ENCODE measurements at regions not wholly inside any gene's neighbourhood (a gene's known extent, or its start where the extent isn't known, plus 50 kb on each side); places are given as distances from the start of the nearest gene placed in this dataset.

GRCh38 chr10:2974503-2975207 is 92.7 kb upstream of the PFKP start:
- Mint-ChIP-seq H3K4me1 (peaks cover 14% of the 10 kb centered on the region; the same call in 2 of the 3 replicates), H3K4me3 (no peak overlapping the region), H3K27me3 (ENCODE audit: insufficient read depth, low read depth, poor library complexity) (peaks cover 3% of the 10 kb centered on the region), H3K36me3 (ENCODE audit: low read depth) (no peaks in the 10 kb centered on the region), H3K27ac (no peak overlapping the region), H3K9me3 (no peaks in the 10 kb centered on the region)
- Histone ChIP-seq H3K27me3 (ENCODE audit: insufficient read depth) (no peaks in the 10 kb centered on the region), H3K4me1 (ENCODE audit: insufficient read depth) (no peaks in the 10 kb centered on the region), H2AFZ (peak overlapping the region; percentile 80; the same call in 1 of the 2 replicates), H3K4me2 (no peak overlapping the region), H3F3A (replicated peaks; ENCODE audit: low read depth) (no peaks in the 10 kb centered on the region), H3K79me2 (replicated peaks; ENCODE audit: insufficient read depth) (no peaks in the 10 kb centered on the region), H3K9me2 (ENCODE audit: insufficient read depth) (no peaks in the 10 kb centered on the region), H3K36me3 (ENCODE audit: insufficient read depth) (no peaks in the 10 kb centered on the region), H3K27ac (ENCODE audit: low read depth) (no peak overlapping the region), H3K4me3 (no peak overlapping the region), H4K20me1 (replicated peaks; ENCODE audit: insufficient read depth) (no peaks in the 10 kb centered on the region)
- ATAC-seq (no peak), DNase-seq (ENCODE audit: low spot score) (no peak)
- TF ChIP-seq ZNF331 (CRISPR knock-in tag; IDR thresholded peaks at IDR 0.05; ENCODE audit: low read depth) (no peak), EZH2 (IDR thresholded peaks at IDR 0.05; ENCODE audit: low read depth, unreplicated experiment) (no peak), STAT1 (IDR thresholded peaks at IDR 0.05; ENCODE audit: unreplicated experiment) (no peak), NANOG (IDR thresholded peaks at IDR 0.05; ENCODE audit: borderline replicate concordance) (no peak), JUNB (IDR thresholded peaks at IDR 0.05; ENCODE audit: unreplicated experiment) (no peak), POLR2AphosphoS5 (IDR thresholded peaks at IDR 0.05; ENCODE audit: low read depth) (no peak)
- TF ChIP-seq, protein P1, sequence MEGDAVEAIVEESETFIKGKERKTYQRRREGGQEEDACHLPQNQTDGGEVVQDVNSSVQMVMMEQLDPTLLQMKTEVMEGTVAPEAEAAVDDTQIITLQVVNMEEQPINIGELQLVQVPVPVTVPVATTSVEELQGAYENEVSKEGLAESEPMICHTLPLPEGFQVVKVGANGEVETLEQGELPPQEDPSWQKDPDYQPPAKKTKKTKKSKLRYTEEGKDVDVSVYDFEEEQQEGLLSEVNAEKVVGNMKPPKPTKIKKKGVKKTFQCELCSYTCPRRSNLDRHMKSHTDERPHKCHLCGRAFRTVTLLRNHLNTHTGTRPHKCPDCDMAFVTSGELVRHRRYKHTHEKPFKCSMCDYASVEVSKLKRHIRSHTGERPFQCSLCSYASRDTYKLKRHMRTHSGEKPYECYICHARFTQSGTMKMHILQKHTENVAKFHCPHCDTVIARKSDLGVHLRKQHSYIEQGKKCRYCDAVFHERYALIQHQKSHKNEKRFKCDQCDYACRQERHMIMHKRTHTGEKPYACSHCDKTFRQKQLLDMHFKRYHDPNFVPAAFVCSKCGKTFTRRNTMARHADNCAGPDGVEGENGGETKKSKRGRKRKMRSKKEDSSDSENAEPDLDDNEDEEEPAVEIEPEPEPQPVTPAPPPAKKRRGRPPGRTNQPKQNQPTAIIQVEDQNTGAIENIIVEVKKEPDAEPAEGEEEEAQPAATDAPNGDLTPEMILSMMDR (conservative IDR thresholded peaks at IDR 0.05; ENCODE audit: low read depth in 2 of 2) = no peak

GRCh38 chr10:2974083-2974482 is 93.3 kb upstream of the PFKP start:
- H3K27me3 ChIP-seq (ENCODE audit: insufficient read depth) = no peaks in the 10 kb centered on the region
- no peaks in the 10 kb centered on the region for H4K20me1 ChIP-seq (replicated peaks; ENCODE audit: insufficient read depth)
- no peaks in the 10 kb centered on the region for H3K9me2 ChIP-seq (ENCODE audit: insufficient read depth)
- Mint-ChIP-seq H3K27ac (no peak overlapping the region), H3K27me3 (ENCODE audit: insufficient read depth, low read depth, poor library complexity) (peaks cover 3% of the 10 kb centered on the region), H3K36me3 (ENCODE audit: low read depth) (no peaks in the 10 kb centered on the region), H3K9me3 (no peaks in the 10 kb centered on the region), H3K4me1 (peaks cover 14% of the 10 kb centered on the region; the same call in 2 of the 3 replicates), H3K4me3 (no peak overlapping the region)
- no peak overlapping the region for H2AFZ ChIP-seq
- no peak overlapping the region for H3K4me3 ChIP-seq
- no peaks in the 10 kb centered on the region for H3F3A ChIP-seq (replicated peaks; ENCODE audit: low read depth)
- no peaks in the 10 kb centered on the region for H3K36me3 ChIP-seq (ENCODE audit: insufficient read depth)
- no peak overlapping the region for H3K27ac ChIP-seq (ENCODE audit: low read depth)
- no peak for ATAC-seq
- no peak for DNase-seq (ENCODE audit: low spot score)
- H3K4me2 ChIP-seq = no peak overlapping the region
- H3K4me1 ChIP-seq (ENCODE audit: insufficient read depth) = no peaks in the 10 kb centered on the region
- H3K79me2 ChIP-seq (replicated peaks; ENCODE audit: insufficient read depth) = no peaks in the 10 kb centered on the region
- TF ChIP-seq NANOG (IDR thresholded peaks at IDR 0.05; ENCODE audit: borderline replicate concordance) (no peak), STAT1 (IDR thresholded peaks at IDR 0.05; ENCODE audit: unreplicated experiment) (no peak), ZNF331 (CRISPR knock-in tag; IDR thresholded peaks at IDR 0.05; ENCODE audit: low read depth) (no peak), POLR2AphosphoS5 (IDR thresholded peaks at IDR 0.05; ENCODE audit: low read depth) (no peak), EZH2 (IDR thresholded peaks at IDR 0.05; ENCODE audit: low read depth, unreplicated experiment) (no peak)
- TF ChIP-seq, protein P2, sequence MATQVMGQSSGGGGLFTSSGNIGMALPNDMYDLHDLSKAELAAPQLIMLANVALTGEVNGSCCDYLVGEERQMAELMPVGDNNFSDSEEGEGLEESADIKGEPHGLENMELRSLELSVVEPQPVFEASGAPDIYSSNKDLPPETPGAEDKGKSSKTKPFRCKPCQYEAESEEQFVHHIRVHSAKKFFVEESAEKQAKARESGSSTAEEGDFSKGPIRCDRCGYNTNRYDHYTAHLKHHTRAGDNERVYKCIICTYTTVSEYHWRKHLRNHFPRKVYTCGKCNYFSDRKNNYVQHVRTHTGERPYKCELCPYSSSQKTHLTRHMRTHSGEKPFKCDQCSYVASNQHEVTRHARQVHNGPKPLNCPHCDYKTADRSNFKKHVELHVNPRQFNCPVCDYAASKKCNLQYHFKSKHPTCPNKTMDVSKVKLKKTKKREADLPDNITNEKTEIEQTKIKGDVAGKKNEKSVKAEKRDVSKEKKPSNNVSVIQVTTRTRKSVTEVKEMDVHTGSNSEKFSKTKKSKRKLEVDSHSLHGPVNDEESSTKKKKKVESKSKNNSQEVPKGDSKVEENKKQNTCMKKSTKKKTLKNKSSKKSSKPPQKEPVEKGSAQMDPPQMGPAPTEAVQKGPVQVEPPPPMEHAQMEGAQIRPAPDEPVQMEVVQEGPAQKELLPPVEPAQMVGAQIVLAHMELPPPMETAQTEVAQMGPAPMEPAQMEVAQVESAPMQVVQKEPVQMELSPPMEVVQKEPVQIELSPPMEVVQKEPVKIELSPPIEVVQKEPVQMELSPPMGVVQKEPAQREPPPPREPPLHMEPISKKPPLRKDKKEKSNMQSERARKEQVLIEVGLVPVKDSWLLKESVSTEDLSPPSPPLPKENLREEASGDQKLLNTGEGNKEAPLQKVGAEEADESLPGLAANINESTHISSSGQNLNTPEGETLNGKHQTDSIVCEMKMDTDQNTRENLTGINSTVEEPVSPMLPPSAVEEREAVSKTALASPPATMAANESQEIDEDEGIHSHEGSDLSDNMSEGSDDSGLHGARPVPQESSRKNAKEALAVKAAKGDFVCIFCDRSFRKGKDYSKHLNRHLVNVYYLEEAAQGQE (IDR thresholded peaks at IDR 0.05; ENCODE audit: unreplicated experiment) = no peak
- TF ChIP-seq, protein P3, sequence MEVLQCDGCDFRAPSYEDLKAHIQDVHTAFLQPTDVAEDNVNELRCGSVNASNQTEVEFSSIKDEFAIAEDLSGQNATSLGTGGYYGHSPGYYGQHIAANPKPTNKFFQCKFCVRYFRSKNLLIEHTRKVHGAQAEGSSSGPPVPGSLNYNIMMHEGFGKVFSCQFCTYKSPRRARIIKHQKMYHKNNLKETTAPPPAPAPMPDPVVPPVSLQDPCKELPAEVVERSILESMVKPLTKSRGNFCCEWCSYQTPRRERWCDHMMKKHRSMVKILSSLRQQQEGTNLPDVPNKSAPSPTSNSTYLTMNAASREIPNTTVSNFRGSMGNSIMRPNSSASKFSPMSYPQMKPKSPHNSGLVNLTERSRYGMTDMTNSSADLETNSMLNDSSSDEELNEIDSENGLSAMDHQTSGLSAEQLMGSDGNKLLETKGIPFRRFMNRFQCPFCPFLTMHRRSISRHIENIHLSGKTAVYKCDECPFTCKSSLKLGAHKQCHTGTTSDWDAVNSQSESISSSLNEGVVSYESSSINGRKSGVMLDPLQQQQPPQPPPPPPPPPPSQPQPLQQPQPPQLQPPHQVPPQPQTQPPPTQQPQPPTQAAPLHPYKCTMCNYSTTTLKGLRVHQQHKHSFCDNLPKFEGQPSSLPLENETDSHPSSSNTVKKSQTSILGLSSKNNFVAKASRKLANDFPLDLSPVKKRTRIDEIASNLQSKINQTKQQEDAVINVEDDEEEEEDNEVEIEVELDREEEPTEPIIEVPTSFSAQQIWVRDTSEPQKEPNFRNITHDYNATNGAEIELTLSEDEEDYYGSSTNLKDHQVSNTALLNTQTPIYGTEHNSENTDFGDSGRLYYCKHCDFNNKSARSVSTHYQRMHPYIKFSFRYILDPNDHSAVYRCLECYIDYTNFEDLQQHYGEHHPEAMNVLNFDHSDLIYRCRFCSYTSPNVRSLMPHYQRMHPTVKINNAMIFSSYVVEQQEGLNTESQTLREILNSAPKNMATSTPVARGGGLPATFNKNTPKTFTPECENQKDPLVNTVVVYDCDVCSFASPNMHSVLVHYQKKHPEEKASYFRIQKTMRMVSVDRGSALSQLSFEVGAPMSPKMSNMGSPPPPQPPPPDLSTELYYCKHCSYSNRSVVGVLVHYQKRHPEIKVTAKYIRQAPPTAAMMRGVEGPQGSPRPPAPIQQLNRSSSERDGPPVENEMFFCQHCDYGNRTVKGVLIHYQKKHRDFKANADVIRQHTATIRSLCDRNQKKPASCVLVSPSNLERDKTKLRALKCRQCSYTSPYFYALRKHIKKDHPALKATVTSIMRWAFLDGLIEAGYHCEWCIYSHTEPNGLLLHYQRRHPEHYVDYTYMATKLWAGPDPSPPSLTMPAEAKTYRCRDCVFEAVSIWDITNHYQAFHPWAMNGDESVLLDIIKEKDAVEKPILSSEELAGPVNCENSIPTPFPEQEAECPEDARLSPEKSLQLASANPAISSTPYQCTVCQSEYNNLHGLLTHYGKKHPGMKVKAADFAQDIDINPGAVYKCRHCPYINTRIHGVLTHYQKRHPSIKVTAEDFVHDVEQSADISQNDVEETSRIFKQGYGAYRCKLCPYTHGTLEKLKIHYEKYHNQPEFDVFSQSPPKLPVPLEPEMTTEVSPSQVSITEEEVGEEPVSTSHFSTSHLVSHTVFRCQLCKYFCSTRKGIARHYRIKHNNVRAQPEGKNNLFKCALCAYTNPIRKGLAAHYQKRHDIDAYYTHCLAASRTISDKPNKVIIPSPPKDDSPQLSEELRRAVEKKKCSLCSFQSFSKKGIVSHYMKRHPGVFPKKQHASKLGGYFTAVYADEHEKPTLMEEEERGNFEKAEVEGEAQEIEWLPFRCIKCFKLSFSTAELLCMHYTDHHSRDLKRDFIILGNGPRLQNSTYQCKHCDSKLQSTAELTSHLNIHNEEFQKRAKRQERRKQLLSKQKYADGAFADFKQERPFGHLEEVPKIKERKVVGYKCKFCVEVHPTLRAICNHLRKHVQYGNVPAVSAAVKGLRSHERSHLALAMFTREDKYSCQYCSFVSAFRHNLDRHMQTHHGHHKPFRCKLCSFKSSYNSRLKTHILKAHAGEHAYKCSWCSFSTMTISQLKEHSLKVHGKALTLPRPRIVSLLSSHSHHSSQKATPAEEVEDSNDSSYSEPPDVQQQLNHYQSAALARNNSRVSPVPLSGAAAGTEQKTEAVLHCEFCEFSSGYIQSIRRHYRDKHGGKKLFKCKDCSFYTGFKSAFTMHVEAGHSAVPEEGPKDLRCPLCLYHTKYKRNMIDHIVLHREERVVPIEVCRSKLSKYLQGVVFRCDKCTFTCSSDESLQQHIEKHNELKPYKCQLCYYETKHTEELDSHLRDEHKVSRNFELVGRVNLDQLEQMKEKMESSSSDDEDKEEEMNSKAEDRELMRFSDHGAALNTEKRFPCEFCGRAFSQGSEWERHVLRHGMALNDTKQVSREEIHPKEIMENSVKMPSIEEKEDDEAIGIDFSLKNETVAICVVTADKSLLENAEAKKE (CRISPR knock-in tag; IDR thresholded peaks at IDR 0.05) = no peak
